Activated naive CD8-positive, alpha-beta T cell treated with anti-CD3 and anti-CD28 coated beads, Interleukin-2, amount 10 ng/mL, durations not matched to agents 7 days and 5 days (primary cell): ENCODE measurements at regions not wholly inside any gene's neighbourhood (a gene's known extent, or its start where the extent isn't known, plus 50 kb on each side); places are given as distances from the start of the nearest gene placed in this dataset.

Experiments used
- ATAC-seq: fragments of 150-1000 bp; cut with Tn5 transposase; one replicate; pipeline ENCODE4 v1.10.0; 2021; ENCODE audit warnings: low read depth, moderate library complexity
- POLR2A ChIA-PET: fragments of 350-600 bp; sonication (Branson Sonifier 250); formaldehyde crosslinking; loops from one replicate; lab custom pipeline; 2021; ENCODE audit warnings: antibody characterized with exemption; lab: Charles Lee
- DNase-seq: peaks from one replicate; pipeline ENCODE4 v3.0.0; 2021
- H3K27ac Mint-ChIP-seq: one replicate; pipeline ENCODE4 v1.8.0; 2022; ENCODE audit warnings: mild to moderate bottlenecking, mixed read lengths
- H3K27me3 Mint-ChIP-seq: one replicate; pipeline ENCODE4 v1.8.0; 2022; ENCODE audit warnings: mild to moderate bottlenecking, moderate library complexity, mixed read lengths
- H3K36me3 Mint-ChIP-seq: one replicate; pipeline ENCODE4 v1.8.0; 2021; ENCODE audit warnings: mild to moderate bottlenecking, mixed read lengths
- H3K4me1 Mint-ChIP-seq: one replicate; pipeline ENCODE4 v1.8.0; 2021; ENCODE audit warnings: mixed read lengths
- H3K4me3 Mint-ChIP-seq: one replicate; pipeline ENCODE4 v1.8.0; 2022; ENCODE audit warnings: mild to moderate bottlenecking, moderate library complexity, mixed read lengths
- H3K9me3 Mint-ChIP-seq: one replicate; pipeline ENCODE4 v1.8.0; 2021; ENCODE audit warnings: mixed read lengths

- no peaks in the 10 kb centered on the region for H3K27me3 Mint-ChIP-seq
- H3K4me3 Mint-ChIP-seq, result no peak overlapping the region
- POLR2A ChIA-PET, result interaction anchor here (0.5 kb wide), 1 partner anchor 925 kb away, joined by 4 read pairs; no protein-coding TSS in a partner anchor
- ATAC-seq, result no peak
- no peak for DNase-seq
- H3K9me3 Mint-ChIP-seq, result no peaks in the 10 kb centered on the region
- H3K4me1 Mint-ChIP-seq, result no peaks in the 10 kb centered on the region
- H3K27ac Mint-ChIP-seq, result no peak overlapping the region
- H3K36me3 Mint-ChIP-seq, result no peaks in the 10 kb centered on the region
These were observed 58.6 kb downstream of the TMEM17 start for GRCh38 chr2:62447411-62447810.

GRCh38 chr2:62446491-62446890 lies 59.5 kb downstream of the TMEM17 start:
- H3K4me1 Mint-ChIP-seq, result no peaks in the 10 kb centered on the region
- no peak overlapping the region for H3K4me3 Mint-ChIP-seq
- DNase-seq (no peak), ATAC-seq (no peak)
- no peak overlapping the region for H3K27ac Mint-ChIP-seq
- POLR2A ChIA-PET, result no interaction called here
- no peaks in the 10 kb centered on the region for H3K36me3 Mint-ChIP-seq
- no peaks in the 10 kb centered on the region for H3K9me3 Mint-ChIP-seq
- no peaks in the 10 kb centered on the region for H3K27me3 Mint-ChIP-seq

DNA sequence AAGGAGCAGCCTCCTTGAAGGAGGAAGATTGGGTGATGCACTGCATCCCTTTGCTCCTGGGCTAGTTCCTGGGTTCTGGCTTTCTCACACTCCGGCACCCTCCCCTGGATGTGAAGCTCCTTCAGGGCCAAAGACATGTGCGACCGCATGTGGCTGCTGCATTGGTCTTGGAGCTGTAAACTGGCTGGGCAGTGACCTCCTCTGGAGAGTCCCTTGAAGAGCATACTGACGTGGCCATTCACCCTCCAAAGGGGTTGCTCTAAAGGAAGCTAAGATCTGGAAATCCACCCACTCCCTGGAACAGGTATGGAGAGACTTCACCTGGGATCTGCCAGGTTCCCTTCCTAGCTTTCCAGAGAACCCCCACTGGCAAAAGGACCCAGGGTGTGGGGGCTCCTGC lies 62.1 kb downstream of the TMEM17 start:
- Mint-ChIP-seq H3K27me3 (peaks cover 4% of the 10 kb centered on the region), H3K27ac (no peak overlapping the region), H3K9me3 (no peaks in the 10 kb centered on the region), H3K4me3 (no peak overlapping the region), H3K36me3 (no peaks in the 10 kb centered on the region), H3K4me1 (no peaks in the 10 kb centered on the region)
- DNase-seq (no peak), ATAC-seq (no peak)
- POLR2A ChIA-PET, result interaction anchor here (0.6 kb wide), 1 partner anchor 1758 kb away, joined by 6 read pairs; no protein-coding TSS in a partner anchor

GRCh38 chr2:62443471-62443870 lies 62.5 kb downstream of the TMEM17 start:
- no peak overlapping the region for H3K27ac Mint-ChIP-seq
- POLR2A ChIA-PET, result interaction anchor here (0.6 kb wide), 1 partner anchor 1757 kb away, joined by 6 read pairs; no protein-coding TSS in a partner anchor

GRCh38 chr2:62441824-62442223 lies 64.2 kb downstream of the TMEM17 start:
- DNase-seq, result no peak
- no peak for ATAC-seq
- POLR2A ChIA-PET, result no interaction called here
- H3K27ac Mint-ChIP-seq, result peak overlapping the region; percentile 5
- H3K9me3 Mint-ChIP-seq, result no peaks in the 10 kb centered on the region
- no peak overlapping the region for H3K4me3 Mint-ChIP-seq
- peaks cover 4% of the 10 kb centered on the region for H3K27me3 Mint-ChIP-seq
- no peaks in the 10 kb centered on the region for H3K4me1 Mint-ChIP-seq
- no peaks in the 10 kb centered on the region for H3K36me3 Mint-ChIP-seq

More at GRCh38 chr2:62443471-62443870, 62.5 kb downstream of the TMEM17 start:
- ATAC-seq (no peak), DNase-seq (no peak)
- no peaks in the 10 kb centered on the region for H3K36me3 Mint-ChIP-seq
- no peaks in the 10 kb centered on the region for H3K4me1 Mint-ChIP-seq
- peaks cover 4% of the 10 kb centered on the region for H3K27me3 Mint-ChIP-seq
- H3K9me3 Mint-ChIP-seq, result no peaks in the 10 kb centered on the region
- no peak overlapping the region for H3K4me3 Mint-ChIP-seq

DNA sequence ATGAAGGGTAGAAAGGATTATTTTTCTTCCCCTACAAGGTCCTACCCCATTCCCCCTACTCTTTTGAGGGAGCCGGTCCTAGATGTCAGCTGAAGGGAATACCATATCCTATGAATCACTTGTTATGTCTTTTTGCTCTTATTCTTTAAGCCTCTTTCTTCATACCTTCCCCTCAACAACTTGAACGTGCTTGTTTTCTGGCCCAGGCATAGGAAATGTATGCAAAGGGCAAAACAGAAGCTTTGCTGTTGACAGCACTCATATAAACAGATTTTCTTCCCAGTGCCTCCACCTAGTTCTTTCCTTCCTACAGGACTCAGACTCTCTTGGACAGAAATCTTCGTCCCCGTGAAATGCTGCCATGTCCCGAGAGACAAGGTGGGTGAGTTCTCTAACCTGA lies 64.6 kb downstream of the TMEM17 start:
- POLR2A ChIA-PET, result no interaction called here
- Mint-ChIP-seq H3K9me3 (no peaks in the 10 kb centered on the region), H3K4me1 (no peaks in the 10 kb centered on the region), H3K36me3 (no peaks in the 10 kb centered on the region), H3K27me3 (peaks cover 4% of the 10 kb centered on the region), H3K4me3 (no peak overlapping the region), H3K27ac (no peak overlapping the region)
- ATAC-seq (no peak), DNase-seq (no peak)

DNA sequence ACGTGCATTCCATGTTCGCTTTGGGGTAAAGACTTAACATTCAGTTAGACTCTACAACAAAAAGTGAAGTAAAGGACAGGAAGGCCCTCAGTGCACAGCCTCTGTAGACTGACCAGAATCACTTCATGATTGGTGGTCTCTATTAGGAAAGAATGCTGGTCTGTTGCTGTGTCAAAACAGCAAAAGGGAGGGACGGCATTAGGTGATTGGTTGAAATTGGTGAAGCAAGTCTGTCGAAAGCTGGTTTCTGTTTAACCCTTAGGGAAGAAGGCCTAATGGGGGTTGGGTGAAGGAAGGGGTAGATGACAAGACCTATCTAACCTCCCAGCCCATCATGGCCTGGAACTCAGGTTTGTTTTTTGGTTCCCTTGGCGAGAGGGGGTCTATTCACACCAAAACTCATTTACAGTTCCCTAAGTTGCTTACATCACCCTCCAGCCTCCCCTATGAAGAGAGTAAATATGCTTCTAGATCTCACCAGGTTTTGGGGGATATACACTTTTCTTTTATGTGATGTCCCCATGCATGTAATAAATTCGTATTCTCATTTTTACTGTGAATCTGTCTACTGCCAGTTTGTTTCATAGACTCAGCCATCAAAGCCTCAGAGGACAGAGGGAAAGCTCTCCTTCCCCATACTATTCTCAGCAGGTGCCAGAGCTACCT lies 65.6 kb downstream of the TMEM17 start:
- POLR2A ChIA-PET, result no interaction called here
- no peaks in the 10 kb centered on the region for H3K9me3 Mint-ChIP-seq
- no peak overlapping the region for H3K27ac Mint-ChIP-seq
- H3K36me3 Mint-ChIP-seq, result no peaks in the 10 kb centered on the region
- DNase-seq (no peak), ATAC-seq (no peak)
- H3K4me3 Mint-ChIP-seq, result no peak overlapping the region
- peaks cover 4% of the 10 kb centered on the region for H3K27me3 Mint-ChIP-seq
- H3K4me1 Mint-ChIP-seq, result no peaks in the 10 kb centered on the region

DNA sequence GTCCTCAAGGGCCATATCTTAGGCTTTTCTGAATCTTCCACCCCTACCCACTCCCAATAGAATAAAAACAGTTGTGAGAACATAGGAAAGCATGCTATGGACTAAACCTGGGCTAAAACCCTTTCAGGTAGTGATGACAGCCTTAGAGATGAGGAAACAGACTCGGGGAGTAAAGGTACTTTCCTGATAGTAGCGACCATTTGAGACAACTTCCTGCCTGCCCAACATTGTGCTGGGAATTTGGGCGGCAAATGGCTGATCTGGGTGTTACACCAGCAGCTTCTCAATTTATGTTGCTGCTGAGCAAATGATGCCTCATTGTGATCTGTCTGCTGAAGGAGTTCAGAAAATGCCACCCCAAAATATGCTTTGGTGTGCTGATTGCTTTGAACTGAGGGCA lies 66.6 kb downstream of the TMEM17 start:
- H3K27ac Mint-ChIP-seq, result no peak overlapping the region
- H3K9me3 Mint-ChIP-seq, result no peaks in the 10 kb centered on the region
- POLR2A ChIA-PET, result no interaction called here
- H3K27me3 Mint-ChIP-seq, result peaks cover 4% of the 10 kb centered on the region
- ATAC-seq (no peak), DNase-seq (no peak)
- H3K36me3 Mint-ChIP-seq, result no peaks in the 10 kb centered on the region
- H3K4me1 Mint-ChIP-seq, result no peaks in the 10 kb centered on the region
- no peak overlapping the region for H3K4me3 Mint-ChIP-seq

- Mint-ChIP-seq H3K27ac (no peak overlapping the region), H3K4me1 (no peaks in the 10 kb centered on the region), H3K9me3 (no peaks in the 10 kb centered on the region), H3K27me3 (peaks cover 4% of the 10 kb centered on the region), H3K4me3 (no peak overlapping the region), H3K36me3 (no peaks in the 10 kb centered on the region)
- no peak for ATAC-seq
- no peak for DNase-seq
- POLR2A ChIA-PET, result no interaction called here
These were observed 68.2 kb downstream of the TMEM17 start for GRCh38 chr2:62437785-62438184.

DNA sequence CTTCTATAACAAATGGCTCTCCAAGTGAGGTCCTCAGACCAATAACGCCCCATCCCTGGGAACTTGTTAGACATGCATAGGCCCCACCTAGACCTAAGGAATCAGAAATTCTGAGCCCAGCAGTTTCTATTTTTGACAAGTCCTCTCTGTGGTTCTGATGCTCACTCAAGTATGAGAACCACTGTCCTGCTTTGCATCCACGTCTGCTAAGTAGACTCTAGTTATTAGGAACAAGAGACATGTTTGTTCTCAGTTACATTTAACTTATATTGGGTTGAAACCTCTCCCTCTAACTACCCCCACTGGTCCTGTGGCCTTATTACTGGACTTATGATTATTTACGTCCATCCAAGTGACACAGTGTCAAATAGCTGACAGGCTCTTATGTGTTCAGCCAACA lies 70.3 kb downstream of the TMEM17 start:
- Mint-ChIP-seq H3K4me1 (no peaks in the 10 kb centered on the region), H3K4me3 (no peak overlapping the region), H3K9me3 (no peaks in the 10 kb centered on the region), H3K36me3 (no peaks in the 10 kb centered on the region), H3K27me3 (peaks cover 4% of the 10 kb centered on the region), H3K27ac (no peak overlapping the region)
- POLR2A ChIA-PET, result no interaction called here
- ATAC-seq, result no peak
- DNase-seq, result no peak

DNA sequence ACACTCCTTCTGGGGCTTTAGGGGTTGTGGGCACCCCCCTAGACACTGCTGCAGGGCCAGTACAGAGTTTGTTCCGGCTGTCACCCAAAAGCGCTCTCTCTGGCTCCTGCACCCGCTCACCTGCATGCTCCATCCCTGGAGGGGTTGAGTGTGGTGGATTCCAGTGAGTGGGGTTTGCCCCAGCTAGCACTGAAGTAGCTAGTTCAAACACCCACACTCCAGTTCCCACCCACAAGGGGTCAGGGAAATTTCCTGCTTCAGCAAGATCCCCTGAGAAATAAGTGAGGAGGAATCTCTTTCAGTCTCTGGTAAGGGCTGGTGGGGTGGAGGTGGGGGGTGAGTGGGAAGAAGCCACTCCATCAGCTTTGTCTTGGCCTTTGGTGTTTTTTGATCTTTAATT lies 73.6 kb downstream of the TMEM17 start:
- no peak for DNase-seq
- POLR2A ChIA-PET, result no interaction called here
- no peak overlapping the region for H3K27ac Mint-ChIP-seq
- H3K27me3 Mint-ChIP-seq, result no peaks in the 10 kb centered on the region
- no peaks in the 10 kb centered on the region for H3K4me1 Mint-ChIP-seq
- ATAC-seq, result no peak
- H3K9me3 Mint-ChIP-seq, result no peaks in the 10 kb centered on the region
- no peak overlapping the region for H3K4me3 Mint-ChIP-seq
- H3K36me3 Mint-ChIP-seq, result no peaks in the 10 kb centered on the region

GRCh38 chr2:62431512-62431911 lies 74.5 kb downstream of the TMEM17 start:
- H3K36me3 Mint-ChIP-seq, result no peaks in the 10 kb centered on the region
- POLR2A ChIA-PET, result no interaction called here
- no peak overlapping the region for H3K27ac Mint-ChIP-seq
- no peak overlapping the region for H3K4me3 Mint-ChIP-seq
- DNase-seq (no peak), ATAC-seq (no peak)
- no peaks in the 10 kb centered on the region for H3K4me1 Mint-ChIP-seq
- no peaks in the 10 kb centered on the region for H3K9me3 Mint-ChIP-seq
- H3K27me3 Mint-ChIP-seq, result no peaks in the 10 kb centered on the region

DNA sequence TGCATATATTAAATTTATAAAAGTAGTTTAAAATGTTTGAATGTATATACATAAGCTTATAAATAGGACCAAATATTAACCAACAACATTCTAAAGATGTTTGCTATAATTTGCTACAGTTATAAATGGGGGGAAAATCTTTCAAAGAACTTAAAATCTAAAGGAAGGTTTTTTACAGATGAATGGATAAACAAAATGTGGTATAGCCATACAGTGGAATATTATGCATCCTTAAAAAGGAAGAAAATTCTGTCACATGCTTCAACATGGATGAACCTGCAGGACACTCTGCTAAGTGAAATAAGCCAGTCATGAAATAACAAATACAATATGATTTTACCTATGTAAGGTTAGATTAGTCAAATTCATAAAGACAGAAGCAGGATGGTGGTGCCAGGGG lies 75.8 kb downstream of the TMEM17 start:
- Mint-ChIP-seq H3K4me3 (no peak overlapping the region), H3K27me3 (no peaks in the 10 kb centered on the region), H3K9me3 (no peaks in the 10 kb centered on the region), H3K36me3 (no peaks in the 10 kb centered on the region), H3K27ac (no peak overlapping the region), H3K4me1 (no peaks in the 10 kb centered on the region)
- POLR2A ChIA-PET, result no interaction called here
- no peak for DNase-seq
- ATAC-seq, result no peak

- no peak overlapping the region for H3K4me3 Mint-ChIP-seq
- H3K9me3 Mint-ChIP-seq, result no peaks in the 10 kb centered on the region
- no peaks in the 10 kb centered on the region for H3K36me3 Mint-ChIP-seq
- no peak for DNase-seq
- H3K27me3 Mint-ChIP-seq, result peaks cover 9% of the 10 kb centered on the region
- ATAC-seq, result no peak
- POLR2A ChIA-PET, result no interaction called here
- H3K4me1 Mint-ChIP-seq, result no peaks in the 10 kb centered on the region
- no peak overlapping the region for H3K27ac Mint-ChIP-seq
These were observed 78.8 kb downstream of the TMEM17 start for GRCh38 chr2:62427146-62427545.
